AG09319 (cell line): ENCODE measurements at regions not wholly inside any gene's neighbourhood (a gene's known extent, or its start where the extent isn't known, plus 50 kb on each side); places are given as distances from the start of the nearest gene placed in this dataset.

Source experiments
- DNase-seq: peaks from one replicate; pipeline ENCODE4 v3.0.0-alpha.2; 2010; ENCODE audit warnings: low read depth; ENCODE audit errors: extremely low read depth
- TF ChIP-seq, protein P1 (sequence below): IDR thresholded peaks from 2 replicates; pipeline ENCODE4 v1.5.1; 2011; ENCODE audit warnings: low read depth, mild to moderate bottlenecking, inconsistent platforms, low read length, moderate library complexity

DNA sequence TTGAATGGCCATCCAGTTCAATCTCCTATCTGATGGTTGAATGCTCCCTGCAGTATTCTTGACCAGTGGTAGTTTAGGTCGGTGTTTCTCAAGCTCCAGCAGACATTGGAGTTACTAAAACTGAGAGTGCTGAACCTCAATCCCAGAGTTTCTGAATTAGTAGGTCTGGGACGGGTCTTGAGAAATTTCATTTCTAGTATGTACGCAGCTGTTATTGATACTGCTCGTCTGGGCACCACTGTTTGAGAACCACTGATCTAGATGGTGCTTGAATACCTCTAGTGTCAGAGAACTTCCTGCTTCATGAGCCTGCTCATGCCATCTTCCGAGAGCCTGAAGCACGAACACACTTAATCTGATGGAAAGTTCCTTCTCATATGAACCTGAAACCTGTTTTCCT is 99.4 kb upstream of the CREB5 start:
- TF ChIP-seq, protein P1, sequence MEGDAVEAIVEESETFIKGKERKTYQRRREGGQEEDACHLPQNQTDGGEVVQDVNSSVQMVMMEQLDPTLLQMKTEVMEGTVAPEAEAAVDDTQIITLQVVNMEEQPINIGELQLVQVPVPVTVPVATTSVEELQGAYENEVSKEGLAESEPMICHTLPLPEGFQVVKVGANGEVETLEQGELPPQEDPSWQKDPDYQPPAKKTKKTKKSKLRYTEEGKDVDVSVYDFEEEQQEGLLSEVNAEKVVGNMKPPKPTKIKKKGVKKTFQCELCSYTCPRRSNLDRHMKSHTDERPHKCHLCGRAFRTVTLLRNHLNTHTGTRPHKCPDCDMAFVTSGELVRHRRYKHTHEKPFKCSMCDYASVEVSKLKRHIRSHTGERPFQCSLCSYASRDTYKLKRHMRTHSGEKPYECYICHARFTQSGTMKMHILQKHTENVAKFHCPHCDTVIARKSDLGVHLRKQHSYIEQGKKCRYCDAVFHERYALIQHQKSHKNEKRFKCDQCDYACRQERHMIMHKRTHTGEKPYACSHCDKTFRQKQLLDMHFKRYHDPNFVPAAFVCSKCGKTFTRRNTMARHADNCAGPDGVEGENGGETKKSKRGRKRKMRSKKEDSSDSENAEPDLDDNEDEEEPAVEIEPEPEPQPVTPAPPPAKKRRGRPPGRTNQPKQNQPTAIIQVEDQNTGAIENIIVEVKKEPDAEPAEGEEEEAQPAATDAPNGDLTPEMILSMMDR = no peak
- no peak for DNase-seq

DNA sequence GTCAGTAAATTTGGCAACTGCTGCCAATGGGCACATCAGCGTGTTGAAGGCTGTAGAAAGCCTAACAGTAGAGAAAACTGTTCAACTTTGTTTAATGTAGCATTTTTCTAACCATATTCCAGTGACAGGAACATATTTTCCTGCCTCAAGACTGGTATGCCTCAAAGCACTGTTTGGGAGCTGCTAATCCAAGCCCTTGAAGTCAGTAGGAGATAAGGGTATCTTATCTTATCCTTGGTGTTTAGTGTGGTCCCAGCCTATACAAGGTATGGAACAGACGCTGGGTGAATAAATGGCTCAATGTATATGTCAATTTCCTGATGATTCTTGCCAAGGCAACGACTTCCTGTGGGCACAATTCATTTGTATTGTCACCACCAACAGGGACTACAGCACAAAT is 97.5 kb upstream of the CREB5 start:
- TF ChIP-seq, protein P1 = no peak
- DNase-seq = no peak

- TF ChIP-seq, protein P1 = no peak
- DNase-seq = no peak
Observed at GRCh38 chr7:28315565-28316410, 96.5 kb upstream of the CREB5 start.

GRCh38 chr7:28316489-28316888 is 95.8 kb upstream of the CREB5 start:
- DNase-seq = no peak
- TF ChIP-seq, protein P1 = no peak

DNA sequence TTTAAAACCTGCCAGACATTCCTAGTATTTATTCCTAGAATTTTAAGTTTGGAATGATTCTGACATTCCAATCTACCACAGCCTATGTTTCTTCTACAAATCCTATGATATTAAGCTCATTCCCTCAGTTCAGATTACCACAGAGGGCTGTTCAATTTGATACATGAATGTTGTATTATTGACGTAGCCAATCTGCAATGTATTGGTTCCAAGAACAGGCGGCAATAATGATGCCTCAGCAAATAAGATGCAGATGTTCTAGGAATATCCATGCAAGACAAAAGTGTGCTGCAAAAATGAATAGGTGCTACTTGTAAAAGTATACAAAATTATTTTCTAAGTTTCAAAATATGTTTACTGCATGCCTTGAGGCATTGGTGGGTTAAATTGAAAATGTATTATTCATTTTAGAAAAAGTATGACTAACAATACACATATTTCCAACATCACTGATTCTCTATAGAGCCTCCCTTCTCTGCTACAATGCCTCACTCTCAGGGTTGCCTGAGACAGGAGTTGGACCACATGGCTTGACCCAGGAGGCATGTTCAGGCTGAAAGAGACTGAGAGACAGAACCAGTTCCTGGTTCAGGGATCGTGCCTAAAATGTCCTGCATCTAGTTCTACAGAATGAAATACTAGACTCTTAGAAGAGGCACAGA is 94.1 kb upstream of the CREB5 start:
- TF ChIP-seq, protein P1 = no peak
- DNase-seq = no peak

DNA sequence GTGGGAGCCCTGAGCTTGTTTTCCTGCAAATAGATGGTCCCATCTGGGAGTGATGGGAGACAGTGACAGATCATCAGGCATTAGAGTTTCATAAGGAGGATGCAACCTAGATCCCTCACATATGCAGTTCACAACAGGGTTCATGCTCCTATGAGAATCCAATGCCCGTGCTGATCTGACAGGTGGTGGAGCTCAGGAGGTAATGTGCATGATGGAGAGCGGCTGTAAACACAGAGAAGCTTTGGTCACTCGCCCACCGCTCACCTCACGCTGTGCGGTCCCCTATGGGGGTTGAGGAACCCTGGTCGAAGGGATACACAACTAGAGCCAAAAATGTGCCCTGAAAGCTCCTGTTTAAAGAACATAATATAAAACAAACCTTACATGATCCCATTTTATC is 88.5 kb upstream of the CREB5 start:
- TF ChIP-seq, protein P1 = no peak
- DNase-seq = no peak

- no peak for DNase-seq
- TF ChIP-seq, protein P1 = no peak
Observed at GRCh38 chr7:28328146-28328545, 84.2 kb upstream of the CREB5 start.
